Endometrial microvascular endothelial cells (primary cell): ENCODE measurements at regions not wholly inside any gene's neighbourhood (a gene's known extent, or its start where the extent isn't known, plus 50 kb on each side); places are given as distances from the start of the nearest gene placed in this dataset.
"Not testable (repeated sequence)": the region's sequence is repeated elsewhere in the genome, so short reads cannot be mapped to it uniquely, and the experiment has no call there.

ENCODE experiments used
- in situ Hi-C: cut with HindIII; loops from 2 replicates; pipeline ENCODE4 v1.10.0; 2017; ENCODE audit warnings: low sequenced_read_pairs, low pct_unique_long_range_greater_than_20kb; ENCODE audit errors: inconsistent ontology term

- in situ Hi-C loops, result no loop called here
Measured at GRCh38 chr1:235059221-235059620, 69.4 kb downstream of the TOMM20 start.

- in situ Hi-C loops, result no loop called here
Measured at GRCh38 chr1:235058695-235059094, 69.9 kb downstream of the TOMM20 start.

- in situ Hi-C loops, result no loop called here
Measured at GRCh38 chr1:235057385-235058306, 71.0 kb downstream of the TOMM20 start.

DNA sequence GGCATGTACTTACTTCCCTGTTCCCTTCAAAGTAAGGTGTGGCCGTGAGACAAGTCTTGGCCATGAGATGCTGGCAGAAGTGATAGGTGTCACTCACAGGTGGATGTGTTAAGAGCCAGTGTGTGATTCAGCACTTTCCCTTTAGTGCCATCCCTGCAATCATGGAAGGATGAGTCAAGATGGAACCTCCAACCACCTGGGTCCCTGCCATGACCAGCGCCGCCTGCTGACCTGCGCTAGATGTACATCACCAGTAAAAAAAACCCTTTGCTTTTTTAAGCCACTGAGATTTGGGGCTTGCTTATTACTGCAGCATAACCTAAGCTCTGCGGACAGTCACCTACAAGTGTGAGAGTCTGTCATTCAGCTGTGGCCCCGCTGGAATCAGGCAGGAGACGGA is 71.7 kb downstream of the TOMM20 start:
- in situ Hi-C loops, result no loop called here

DNA sequence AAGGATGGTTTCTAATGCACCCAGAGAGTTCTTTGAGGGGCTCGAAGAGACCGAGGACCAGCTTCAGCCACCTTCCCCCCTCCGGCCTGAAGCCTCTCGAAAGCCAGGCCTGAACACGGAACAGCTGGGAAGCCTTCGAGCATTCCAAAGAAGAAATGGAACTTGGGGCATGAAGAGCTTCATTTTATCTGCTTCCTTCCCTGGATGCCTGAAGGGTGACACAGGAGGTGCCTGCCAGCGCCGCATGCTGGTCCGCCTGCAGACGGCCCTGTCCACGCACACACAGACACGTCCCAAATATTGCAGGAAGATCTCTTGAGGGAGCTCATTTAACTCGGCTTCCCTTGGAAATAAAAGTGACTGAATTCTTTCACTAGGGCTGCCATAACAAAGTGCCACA is 73.7 kb downstream of the TOMM20 start:
- in situ Hi-C loops, result no loop called here

DNA sequence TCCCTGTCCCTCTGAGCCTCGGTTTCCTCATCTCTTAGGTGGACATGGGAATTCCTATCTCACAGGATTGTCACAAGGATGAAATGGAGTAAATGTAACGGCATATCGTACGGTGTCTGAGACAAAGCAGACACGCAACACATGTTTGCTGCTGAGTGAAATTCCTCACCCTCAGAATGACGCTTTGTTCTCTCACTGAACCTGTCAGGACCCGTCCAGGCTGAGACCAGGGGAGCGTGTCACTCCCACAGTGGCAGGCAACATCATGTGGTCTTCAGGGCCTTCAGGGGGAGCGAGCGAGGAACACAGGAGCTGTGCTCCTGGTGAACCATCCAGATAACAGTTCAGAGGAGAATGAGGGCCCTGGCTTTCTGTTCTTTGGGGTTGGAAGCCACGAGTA is 74.2 kb downstream of the TOMM20 start:
- in situ Hi-C loops, result no loop called here

DNA sequence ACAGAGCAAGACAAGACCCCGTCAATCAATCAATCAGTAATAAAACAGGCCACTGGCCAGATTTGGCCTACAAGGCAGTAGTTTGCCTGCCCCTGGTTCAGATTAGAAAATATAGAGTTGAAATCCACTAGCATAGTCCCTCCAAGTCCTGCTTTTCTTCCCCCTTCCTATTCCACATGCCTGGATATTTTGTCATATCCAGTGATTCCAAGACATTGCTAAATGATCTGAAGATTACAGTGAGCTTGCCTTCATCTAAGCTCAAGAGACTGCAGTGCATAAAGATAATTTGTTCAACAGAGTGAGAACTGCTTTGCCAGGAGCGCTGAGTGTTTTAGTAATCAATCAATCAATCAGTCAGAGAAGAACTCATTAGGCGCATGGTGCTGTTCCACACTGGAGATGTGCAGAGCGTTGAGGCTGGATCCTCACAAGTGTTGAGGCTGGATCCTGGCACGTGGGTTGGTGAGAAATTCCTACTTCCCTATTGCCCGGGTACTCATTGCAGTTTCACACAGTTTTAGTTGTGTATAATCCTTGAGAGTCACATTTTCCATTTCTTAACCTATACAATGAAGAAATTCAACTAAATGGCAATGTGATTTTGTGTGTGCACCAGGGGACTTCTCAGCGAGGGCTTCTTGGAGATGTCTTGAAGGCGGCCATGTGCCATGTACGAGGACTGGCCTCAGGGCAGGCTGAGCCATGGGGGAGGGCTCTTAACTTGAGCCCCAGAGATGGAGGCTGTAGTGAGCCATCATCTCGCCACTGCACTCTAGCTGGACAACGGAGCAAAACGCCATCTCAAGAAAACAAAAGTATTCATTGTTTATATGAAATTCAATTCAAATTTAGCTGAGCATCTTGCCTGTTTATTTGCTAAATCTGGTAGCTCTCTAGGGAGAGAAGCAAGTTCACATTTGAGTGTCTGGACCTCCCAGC is 76.3 kb downstream of the TOMM20 start:
- in situ Hi-C loops, result no loop called here

- in situ Hi-C loops, result no loop called here
Measured at GRCh38 chr1:235051521-235051920, 77.1 kb downstream of the TOMM20 start.

DNA sequence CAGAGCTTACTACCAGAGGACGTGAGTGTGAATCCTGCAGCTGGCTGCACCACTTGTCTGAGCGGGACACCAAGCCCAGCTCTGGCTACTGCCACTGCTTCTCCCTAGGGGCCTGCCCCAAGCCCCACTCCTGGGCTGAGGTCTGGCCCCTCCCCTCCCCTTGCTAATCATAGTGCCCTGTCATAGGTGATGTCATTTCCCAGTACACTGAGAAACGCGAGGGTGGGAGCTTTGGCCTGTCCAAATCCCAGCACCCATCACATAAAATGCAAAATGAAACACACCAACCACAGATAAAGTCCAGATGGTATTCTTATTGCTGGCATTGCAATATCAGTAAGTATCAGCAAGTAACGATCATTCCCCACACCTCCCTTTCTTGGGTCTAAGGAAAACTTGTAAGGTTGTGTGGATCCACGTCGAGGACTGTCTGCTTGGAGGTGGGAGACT is 77.7 kb downstream of the TOMM20 start:
- in situ Hi-C loops, result no loop called here

- in situ Hi-C loops, result not testable (repeated sequence)
Measured at GRCh38 chr1:235049716-235050378, 78.8 kb downstream of the TOMM20 start.

GRCh38 chr1:235049217-235049616 is 79.4 kb downstream of the TOMM20 start:
- in situ Hi-C loops, result no loop called here

DNA sequence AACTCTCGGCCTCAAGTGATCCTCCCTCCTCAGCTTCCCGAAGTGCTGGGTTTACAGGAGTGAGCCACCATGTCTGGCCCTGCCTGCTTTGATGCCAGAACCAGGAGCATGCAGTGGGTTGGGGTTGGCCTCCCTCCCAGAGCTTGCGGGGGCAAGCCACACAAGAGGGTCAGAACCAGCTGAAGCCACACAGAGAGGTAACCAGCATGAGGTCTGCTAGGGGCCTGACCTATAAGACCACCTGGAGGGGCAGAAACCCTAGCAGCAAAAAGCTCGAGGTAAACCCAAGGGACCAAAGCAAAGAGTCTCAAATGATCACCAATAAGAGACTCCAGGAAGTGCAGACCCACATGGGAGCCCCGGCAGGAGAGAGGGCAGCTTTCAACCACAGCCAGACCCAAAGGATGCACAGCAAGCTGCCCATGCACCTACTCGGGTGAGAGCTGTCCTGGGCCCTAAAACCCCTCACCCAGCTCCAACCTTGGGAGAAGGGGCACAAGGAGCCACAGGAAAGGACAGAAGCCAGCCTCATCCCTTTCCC is 81.2 kb downstream of the TOMM20 start:
- in situ Hi-C loops, result no loop called here

GRCh38 chr1:235045921-235046601 is 82.6 kb downstream of the TOMM20 start:
- in situ Hi-C loops, result no loop called here

DNA sequence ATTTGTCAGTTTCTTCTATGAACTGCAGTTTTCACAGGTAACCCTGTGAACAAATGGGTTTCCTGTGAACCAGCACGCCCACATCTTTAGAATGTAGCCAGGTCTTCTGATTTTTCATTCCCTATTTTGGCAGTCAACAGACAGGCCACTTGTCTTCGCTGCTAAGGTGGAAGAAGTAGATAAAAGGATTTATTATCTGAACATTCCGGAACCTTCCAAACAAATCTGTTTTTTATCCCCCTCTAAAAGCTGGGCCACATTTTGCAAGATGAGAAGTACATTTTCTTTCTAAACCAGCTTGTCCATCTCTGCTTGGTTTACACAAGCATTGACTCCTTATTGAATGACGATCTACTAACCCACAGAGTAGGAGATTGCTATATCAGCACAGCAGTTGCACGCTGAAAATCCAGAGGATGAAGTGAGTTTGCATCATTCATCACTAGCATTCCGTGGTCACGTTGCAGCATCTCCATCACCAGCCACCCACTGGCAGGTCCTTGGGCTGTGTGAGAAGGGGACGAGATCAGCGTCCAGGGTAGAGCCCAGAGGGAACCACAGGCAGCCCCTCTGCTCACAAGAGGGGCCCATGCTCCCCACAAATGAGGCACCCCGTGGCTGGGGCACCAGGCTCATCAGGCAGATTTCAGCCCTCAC is 83.5 kb downstream of the TOMM20 start:
- in situ Hi-C loops, result no loop called here

DNA sequence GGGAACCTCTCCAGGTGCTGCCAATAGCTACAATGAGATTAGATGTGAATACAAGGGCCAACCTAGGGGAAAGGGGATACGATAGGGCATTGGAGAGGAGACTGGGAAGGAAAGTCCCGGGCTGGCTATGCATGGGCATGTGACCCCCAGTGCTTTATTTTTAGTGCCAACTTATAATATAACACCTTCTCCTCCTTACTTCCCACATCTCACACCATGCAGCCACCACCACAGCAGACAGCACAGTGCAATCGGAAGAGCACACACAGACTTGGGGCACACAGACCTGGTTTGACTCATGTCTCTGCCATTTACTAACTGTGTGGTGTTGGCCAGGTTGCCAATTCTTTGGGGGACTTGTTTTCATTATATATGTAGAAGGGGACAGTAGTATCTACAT is 85.4 kb downstream of the TOMM20 start:
- in situ Hi-C loops, result no loop called here

GRCh38 chr1:235038701-235039100 is 89.9 kb downstream of the TOMM20 start:
- in situ Hi-C loops, result no loop called here

DNA sequence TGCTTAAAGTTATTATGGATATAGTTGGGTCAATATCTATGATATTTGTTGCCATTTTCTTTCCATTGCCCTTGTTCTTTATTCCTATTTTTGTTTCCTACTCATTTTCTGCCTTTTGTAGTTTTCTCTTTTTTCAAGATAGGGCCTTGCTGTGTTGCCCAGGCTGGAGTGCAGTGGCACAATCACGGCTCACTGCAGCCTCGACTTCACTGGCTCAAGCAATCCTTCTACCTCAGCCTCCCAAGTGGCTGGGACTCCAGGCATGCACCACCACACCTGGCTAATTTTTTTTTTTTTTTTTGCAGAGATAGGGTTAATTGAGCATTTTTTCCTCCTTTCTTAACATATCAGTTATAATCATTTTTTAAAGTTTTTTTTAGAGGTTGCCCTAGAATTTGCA is 92.7 kb downstream of the TOMM20 start:
- in situ Hi-C loops, result no loop called here
